ENCODE measurements at regions not wholly inside any gene's neighbourhood (a gene's known extent, or its start where the extent isn't known, plus 50 kb on each side); places are given as distances from the start of the nearest gene placed in this dataset.
"Not testable (repeated sequence)": the region's sequence is repeated elsewhere in the genome, so short reads cannot be mapped to it uniquely, and the experiment has no call there.

DNA sequence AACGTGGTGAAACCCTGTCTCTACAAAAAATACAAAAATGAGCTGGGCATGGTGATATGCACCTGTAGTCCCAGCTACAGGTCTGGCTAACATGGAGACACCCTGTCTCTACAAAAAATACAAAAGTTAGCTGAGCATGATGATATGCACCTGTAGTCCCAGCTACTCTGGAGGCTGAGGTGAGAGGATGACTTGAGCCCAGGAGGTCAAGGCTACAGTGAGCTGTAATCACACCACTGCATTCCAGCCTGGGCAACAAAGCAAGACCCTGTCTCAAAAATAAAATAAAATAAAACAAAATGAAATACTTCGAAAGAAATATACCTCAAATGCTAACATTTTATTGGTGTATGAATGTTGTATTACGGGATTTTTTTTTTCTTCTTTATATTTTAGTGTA, 107.6 kb upstream of the EGLN3 start:
- DNase-seq, result no peak

GRCh38 chr14:34056046-34056445, 105.2 kb upstream of the EGLN3 start:
- no peak for DNase-seq

DNA sequence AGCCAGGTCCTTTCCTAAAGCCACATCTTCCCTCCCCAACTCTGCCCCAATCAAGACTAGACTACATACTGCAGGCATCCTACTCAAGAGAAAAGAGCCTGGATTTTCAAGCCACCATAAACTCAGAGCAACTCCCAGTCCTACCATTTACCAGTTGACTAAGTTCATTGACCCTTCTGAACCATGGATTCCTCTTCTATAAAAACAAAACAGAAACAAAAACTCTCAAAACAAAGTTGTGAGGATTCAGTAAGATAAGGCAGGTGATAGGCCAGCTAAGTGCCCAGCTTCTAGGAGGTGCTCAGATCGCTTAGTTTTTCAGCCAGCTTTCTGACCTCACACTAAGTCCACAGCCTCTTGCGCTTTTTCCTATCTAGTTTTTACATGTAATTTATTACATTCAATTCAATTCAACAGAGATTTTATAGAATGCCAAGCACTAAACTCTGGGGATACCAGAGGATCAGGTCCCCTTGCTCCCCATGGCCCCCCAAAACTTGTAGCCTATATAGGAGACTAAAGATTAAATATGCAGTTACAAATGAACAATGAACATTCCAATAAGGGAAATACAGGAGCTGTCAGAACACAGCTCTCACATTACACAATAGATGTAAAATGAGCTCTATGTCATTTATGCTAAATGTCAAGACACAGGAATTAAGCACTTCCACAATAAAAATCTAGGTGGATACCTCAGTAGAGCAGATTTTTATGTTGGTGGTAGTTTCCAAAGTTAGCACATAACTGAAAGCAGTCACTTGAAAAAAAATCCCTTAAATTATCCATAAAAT, 104.5 kb upstream of the EGLN3 start:
- DNase-seq, result no peak

GRCh38 chr14:34053666-34054065, 102.8 kb upstream of the EGLN3 start:
- DNase-seq, result no peak

DNA sequence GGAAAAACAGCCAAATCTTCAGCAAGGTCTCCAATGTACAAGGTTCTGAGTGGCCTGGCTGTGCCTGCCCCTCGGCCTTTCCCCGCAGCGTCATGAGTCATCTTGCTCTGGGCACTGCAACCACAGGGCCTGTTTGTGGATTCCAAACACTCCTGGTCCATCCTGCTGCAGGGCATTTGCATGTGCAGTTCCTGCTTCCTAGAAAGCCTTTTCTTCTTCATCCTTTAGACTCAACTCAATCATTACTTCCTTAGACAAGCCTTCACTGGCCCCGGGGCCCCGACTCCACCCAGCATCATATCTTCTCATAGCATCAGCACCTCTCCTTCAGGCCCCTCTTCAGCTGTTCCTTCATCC, 101.8 kb upstream of the EGLN3 start:
- peak; percentile 6 for DNase-seq

GRCh38 chr14:34051966-34052657, 101.2 kb upstream of the EGLN3 start:
- DNase-seq, result peak; percentile 44

- no peak for DNase-seq
Measured at GRCh38 chr14:34050606-34051005, 99.7 kb upstream of the EGLN3 start.

DNA sequence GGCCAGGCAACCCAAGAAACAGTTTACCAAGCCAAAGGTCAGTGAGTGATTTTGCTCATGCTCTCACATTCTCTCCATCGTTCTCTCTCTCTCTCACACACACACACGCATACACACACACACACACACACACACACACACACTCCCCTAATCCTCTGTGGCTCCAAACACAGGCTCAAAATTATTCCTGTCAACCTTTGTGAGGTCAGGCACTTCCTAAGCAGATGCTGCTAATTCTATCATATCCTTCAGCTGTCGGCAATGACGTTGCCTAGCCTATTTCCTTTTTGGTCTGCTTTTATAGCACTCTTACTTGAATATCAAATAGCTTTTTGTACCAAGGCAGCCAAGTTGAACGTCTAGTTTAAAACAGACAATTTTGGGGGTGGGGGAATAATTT, 98.9 kb upstream of the EGLN3 start:
- no peak for DNase-seq

GRCh38 chr14:34049187-34049586, 98.3 kb upstream of the EGLN3 start:
- DNase-seq, result not testable (repeated sequence)

DNA sequence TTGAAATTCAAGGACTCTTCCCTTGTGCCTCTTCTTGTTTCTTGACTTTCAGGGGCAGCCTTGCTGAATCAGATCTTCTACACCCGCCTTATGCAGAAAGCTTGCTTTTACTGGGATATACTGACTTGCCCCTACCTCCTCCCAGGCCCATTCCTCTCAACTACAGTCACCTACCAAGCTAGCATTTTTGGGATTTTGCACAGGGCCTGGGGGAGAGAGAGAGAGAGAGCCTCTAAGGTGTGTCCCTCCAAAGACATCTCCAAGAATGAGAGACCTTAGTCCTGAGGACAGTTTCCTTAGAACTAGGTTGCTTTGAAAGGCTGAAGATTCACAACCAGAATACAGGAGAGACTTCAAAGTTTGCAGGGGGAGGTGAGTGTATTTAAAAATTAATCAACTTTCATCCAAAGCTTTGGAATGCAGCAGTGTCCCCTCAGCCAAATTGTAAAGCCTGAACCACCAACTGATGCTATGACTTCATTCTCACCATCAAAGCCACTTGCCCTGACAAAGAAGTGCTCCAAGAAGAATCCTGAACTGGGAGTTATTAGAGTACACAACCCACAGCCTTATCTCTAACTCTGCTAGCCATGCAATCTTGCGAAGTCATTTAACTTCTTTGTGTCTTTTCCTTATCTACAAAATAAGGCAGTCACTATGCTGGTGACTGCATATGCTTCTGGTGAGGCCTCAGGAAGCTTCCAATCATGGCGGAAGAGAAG, 96.1 kb upstream of the EGLN3 start:
- DNase-seq, result no peak

DNA sequence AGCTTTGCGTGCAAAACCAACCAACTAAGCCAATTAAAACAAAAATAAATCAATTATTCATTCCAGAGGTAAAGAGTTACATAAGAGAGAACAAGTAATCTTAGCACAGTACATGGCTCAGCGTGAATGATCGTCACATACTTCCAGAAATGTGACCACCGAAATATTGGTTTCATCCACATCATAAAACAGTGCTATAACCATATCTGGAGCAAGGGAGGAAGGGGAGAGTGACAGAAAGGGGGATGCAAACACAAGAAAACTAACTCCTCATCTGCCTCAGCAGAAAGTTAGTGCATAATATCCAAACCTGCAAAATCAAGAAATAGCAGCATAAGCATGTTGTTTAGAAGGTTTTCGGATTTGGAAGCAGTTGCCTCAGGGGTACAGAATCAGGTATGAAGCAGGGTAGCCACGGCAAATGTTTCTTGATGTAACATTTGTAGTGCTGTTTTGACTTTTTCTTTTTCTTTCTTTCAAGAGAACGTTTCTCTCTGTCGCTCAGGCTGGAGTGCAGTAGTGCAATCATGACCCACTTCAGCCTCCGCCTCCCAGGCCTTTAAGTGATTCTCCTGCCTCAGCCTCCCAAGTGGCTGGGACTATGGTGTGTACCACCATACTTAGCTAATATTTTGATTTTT, 93.9 kb upstream of the EGLN3 start:
- DNase-seq, result no peak

DNA sequence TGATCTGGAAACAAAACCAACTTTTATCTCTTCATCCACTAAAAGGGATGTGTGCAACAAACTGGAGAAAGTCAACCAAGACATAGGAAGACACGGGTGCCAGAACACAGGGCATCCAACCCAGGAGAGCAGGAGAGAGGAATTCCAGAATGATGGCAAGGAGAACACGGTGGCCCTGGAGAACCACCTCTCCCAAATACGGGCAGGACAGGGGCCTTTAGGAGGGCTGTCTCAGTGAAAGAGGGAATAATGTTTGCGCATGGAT, 93.4 kb upstream of the EGLN3 start:
- DNase-seq, result no peak

DNA sequence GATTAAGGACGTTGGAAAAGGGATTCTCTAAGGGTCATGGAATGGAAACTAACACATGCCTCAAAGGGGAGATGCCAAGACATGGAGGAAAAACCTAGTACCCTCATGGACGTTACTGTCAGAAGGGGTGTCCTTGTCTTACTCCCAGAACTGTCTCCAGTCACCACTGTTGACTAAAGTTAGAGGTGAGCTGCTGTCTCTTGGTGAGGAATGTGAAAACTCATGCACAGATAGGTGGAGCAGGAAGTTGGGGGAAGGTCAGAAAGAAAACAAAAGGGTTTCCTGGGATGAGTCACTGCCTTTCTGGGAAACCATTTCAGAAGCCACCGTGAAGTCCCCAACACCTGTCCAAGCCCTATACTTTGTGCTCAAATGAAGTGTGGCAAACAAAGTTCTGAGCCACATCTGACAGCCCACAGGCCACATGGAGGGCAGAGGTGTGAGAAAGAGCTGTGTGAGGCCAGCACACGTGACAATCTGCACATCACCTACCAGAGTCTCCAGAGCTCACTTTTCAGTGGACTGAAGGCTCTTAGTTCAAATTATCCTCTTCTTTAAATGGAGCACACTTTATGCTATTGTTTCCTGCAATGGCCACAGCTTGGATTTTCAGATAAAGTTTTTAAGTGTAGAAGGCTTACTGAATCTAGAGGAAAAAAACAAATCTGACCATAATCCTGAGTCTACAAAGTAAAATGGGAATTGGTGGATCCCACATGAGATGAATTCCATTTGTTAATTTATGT, 92.9 kb upstream of the EGLN3 start:
- DNase-seq, result peak; percentile 96

- DNase-seq, result no peak
Measured at GRCh38 chr14:34041220-34041619, 90.3 kb upstream of the EGLN3 start.

- no peak for DNase-seq
Measured at GRCh38 chr14:34040766-34041165, 89.9 kb upstream of the EGLN3 start.

DNA sequence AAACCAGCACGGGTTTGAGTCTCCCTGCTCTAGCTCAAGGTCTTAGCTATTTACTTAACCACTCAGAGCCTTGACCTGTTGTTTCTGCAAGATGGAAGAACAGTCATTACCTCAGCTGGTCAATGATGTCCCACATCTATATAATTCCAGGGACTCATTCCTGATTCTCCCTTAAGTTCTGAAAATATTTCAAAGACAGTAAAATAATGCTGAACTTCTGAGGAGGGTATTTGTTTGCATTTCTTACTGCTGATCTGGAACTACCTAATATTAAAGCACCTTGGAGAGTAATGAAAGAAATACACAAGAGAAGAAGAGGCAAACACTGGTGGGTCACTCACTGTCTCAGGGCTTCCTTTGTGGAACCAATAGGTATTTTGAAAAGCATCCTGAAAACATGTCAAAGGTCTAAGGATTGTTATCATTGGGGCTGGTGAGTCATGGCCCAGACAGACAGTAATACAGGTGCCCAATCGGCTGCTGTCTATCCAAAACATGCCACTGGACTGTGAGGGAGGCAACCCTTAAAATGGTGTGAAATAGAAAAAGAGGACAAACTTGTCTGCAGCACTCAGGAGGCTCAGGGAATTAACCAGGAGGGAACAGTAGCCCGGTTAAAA, 88.7 kb upstream of the EGLN3 start:
- DNase-seq, result no peak

GRCh38 chr14:34038358-34039057, 87.6 kb upstream of the EGLN3 start:
- DNase-seq, result no peak

DNA sequence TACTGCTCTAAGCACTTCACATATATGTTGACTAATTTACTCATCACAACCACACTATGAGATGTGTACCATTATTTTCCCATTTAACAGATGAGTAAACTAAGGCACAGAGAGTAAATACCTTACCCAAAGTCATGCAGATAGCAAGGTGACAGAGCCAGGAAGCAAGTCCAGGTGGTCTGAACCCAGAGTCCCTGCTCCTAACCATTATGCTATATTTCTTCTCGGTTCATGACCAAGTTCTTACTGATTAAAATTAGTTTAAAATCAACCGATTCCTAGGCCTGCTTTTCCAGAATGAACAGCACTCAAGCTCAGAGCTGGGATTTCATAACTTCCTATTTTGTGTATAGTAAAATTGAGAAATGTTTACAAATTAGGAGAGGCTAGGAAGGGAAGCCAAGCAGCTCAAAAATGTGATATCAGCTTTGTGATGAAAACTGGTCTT, 85.5 kb upstream of the EGLN3 start:
- no peak for DNase-seq

DNA sequence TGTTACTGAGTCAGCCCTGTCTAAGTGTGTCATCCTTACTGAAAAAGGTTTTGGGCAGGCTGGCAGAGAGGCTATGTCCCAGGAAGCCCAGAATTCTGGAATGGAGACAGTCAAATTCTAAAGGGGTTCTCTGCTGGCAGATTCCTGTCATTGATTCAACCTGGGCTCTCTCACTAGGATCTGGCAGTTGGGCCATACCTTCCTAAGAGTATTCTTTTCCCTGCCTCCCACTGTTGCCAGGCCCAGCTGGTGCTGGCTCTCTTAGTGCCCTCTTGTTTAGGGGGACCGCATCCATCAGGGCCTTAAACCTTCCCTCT, 85.0 kb upstream of the EGLN3 start:
- DNase-seq, result no peak

- no peak for DNase-seq
Measured at GRCh38 chr14:34035177-34035933, 84.5 kb upstream of the EGLN3 start.

Data from activated CD4-positive, alpha-beta T cell treated with anti-CD3 and anti-CD28 coated beads, Interleukin-2, amount 50 U/mL, for 16 hours (primary cell).